Osteocyte (in vitro differentiated cells): ENCODE measurements at regions not wholly inside any gene's neighbourhood (a gene's known extent, or its start where the extent isn't known, plus 50 kb on each side); places are given as distances from the start of the nearest gene placed in this dataset.

Experiments used
- DNase-seq: peaks from one replicate; pipeline ENCODE4 v3.0.0; 2021; ENCODE audit warnings: mixed read lengths; ENCODE audit not compliant: unreplicated experiment; ENCODE audit errors: extremely low spot score
- H3K27ac Mint-ChIP-seq: one replicate; pipeline ENCODE4 v1.8.0; 2021; ENCODE audit warnings: mild to moderate bottlenecking, mixed read lengths; ENCODE audit not compliant: unreplicated experiment
- H3K27me3 Mint-ChIP-seq: one replicate; pipeline ENCODE4 v1.8.0; 2021; ENCODE audit warnings: mixed read lengths; ENCODE audit not compliant: unreplicated experiment
- H3K36me3 Mint-ChIP-seq: one replicate; pipeline ENCODE4 v1.8.0; 2021; ENCODE audit warnings: mixed read lengths; ENCODE audit not compliant: unreplicated experiment
- H3K4me1 Mint-ChIP-seq: one replicate; pipeline ENCODE4 v1.8.0; 2021; ENCODE audit warnings: mixed read lengths; ENCODE audit not compliant: unreplicated experiment
- H3K4me3 Mint-ChIP-seq: one replicate; pipeline ENCODE4 v1.8.0; 2021; ENCODE audit warnings: mild to moderate bottlenecking, moderate library complexity, mixed read lengths; ENCODE audit not compliant: unreplicated experiment
- H3K9me3 Mint-ChIP-seq: one replicate; pipeline ENCODE4 v1.8.0; 2021; ENCODE audit warnings: mixed read lengths; ENCODE audit not compliant: unreplicated experiment
- CTCF ChIP-seq: fragments of 200-600 bp; sonication (generic); IDR thresholded peaks from 2 replicates; pipeline ENCODE4 v1.5.0; 2021; ENCODE audit warnings: antibody characterized with exemption, mild to moderate bottlenecking, moderate library complexity

- no peak for TF ChIP-seq CTCF
- Mint-ChIP-seq H3K27me3 (peaks cover 11% of the 10 kb centered on the region), H3K4me1 (no peaks in the 10 kb centered on the region), H3K27ac (no peak overlapping the region), H3K4me3 (no peak overlapping the region), H3K9me3 (no peaks in the 10 kb centered on the region), H3K36me3 (no peaks in the 10 kb centered on the region)
- no peak for DNase-seq
Observed at GRCh38 chr1:63264161-63264560, 58.2 kb upstream of the FOXD3 start.

GRCh38 chr1:63266857-63267256 lies 55.5 kb upstream of the FOXD3 start:
- H3K9me3 Mint-ChIP-seq: no peaks in the 10 kb centered on the region
- TF ChIP-seq CTCF: no peak
- H3K4me1 Mint-ChIP-seq: no peaks in the 10 kb centered on the region
- H3K27me3 Mint-ChIP-seq: peaks cover 11% of the 10 kb centered on the region
- no peak overlapping the region for H3K4me3 Mint-ChIP-seq
- no peaks in the 10 kb centered on the region for H3K36me3 Mint-ChIP-seq
- H3K27ac Mint-ChIP-seq: no peak overlapping the region
- DNase-seq: no peak

GRCh38 chr1:63268876-63269275 lies 53.5 kb upstream of the FOXD3 start:
- Mint-ChIP-seq H3K27ac (no peak overlapping the region), H3K4me1 (no peaks in the 10 kb centered on the region), H3K4me3 (no peak overlapping the region), H3K9me3 (no peaks in the 10 kb centered on the region), H3K36me3 (no peaks in the 10 kb centered on the region), H3K27me3 (peaks cover 19% of the 10 kb centered on the region)
- no peak for TF ChIP-seq CTCF
- DNase-seq: no peak

- H3K4me1 Mint-ChIP-seq: no peaks in the 10 kb centered on the region
- no peak for TF ChIP-seq CTCF
- H3K27ac Mint-ChIP-seq: no peak overlapping the region
- DNase-seq: no peak
- peaks cover 22% of the 10 kb centered on the region for H3K27me3 Mint-ChIP-seq
- H3K36me3 Mint-ChIP-seq: no peaks in the 10 kb centered on the region
- H3K4me3 Mint-ChIP-seq: no peak overlapping the region
- no peaks in the 10 kb centered on the region for H3K9me3 Mint-ChIP-seq
Observed at GRCh38 chr1:63269571-63269970, 52.8 kb upstream of the FOXD3 start.
